Activated naive CD8-positive, alpha-beta T cell treated with anti-CD3 and anti-CD28 coated beads, Interleukin-2, amount 50 U/mL, for 16 hours (primary cell): ENCODE measurements at regions not wholly inside any gene's neighbourhood (a gene's known extent, or its start where the extent isn't known, plus 50 kb on each side); places are given as distances from the start of the nearest gene placed in this dataset.
"Not testable (repeated sequence)": the region's sequence is repeated elsewhere in the genome, so short reads cannot be mapped to it uniquely, and the experiment has no call there.

Experiments used
- DNase-seq: peaks from one replicate; pipeline ENCODE4 v3.0.0-alpha.2; 2020; ENCODE audit warnings: low read depth, low spot score

- DNase-seq, result no peak
Measured at GRCh38 chr15:31178705-31179104, 77.2 kb upstream of the TRPM1 start.

- no peak for DNase-seq
Measured at GRCh38 chr15:31179693-31180092, 78.2 kb upstream of the TRPM1 start.

GRCh38 chr15:31193291-31193690 lies 91.8 kb upstream of the TRPM1 start:
- DNase-seq, result no peak

- no peak for DNase-seq
Measured at GRCh38 chr15:31195871-31196270, 94.3 kb upstream of the TRPM1 start.

- no peak for DNase-seq
Measured at GRCh38 chr15:31197497-31198414, 96.2 kb upstream of the TRPM1 start.

GRCh38 chr15:31200735-31201151 lies 99.2 kb upstream of the TRPM1 start:
- DNase-seq, result no peak

- DNase-seq, result no peak
Measured at GRCh38 chr15:31202953-31203352, 101.4 kb upstream of the TRPM1 start.

GRCh38 chr15:31203999-31204398 lies 102.5 kb upstream of the TRPM1 start:
- DNase-seq, result no peak

- no peak for DNase-seq
Measured at GRCh38 chr15:31206386-31207181, 105.1 kb upstream of the TRPM1 start.

- DNase-seq, result no peak
Measured at GRCh38 chr15:31207246-31207645, 105.7 kb upstream of the TRPM1 start.

GRCh38 chr15:31207861-31208260 lies 106.3 kb upstream of the TRPM1 start:
- not testable (repeated sequence) for DNase-seq

GRCh38 chr15:31208817-31209216 lies 107.3 kb upstream of the TRPM1 start:
- DNase-seq, result no peak

GRCh38 chr15:31211353-31211752 lies 109.8 kb upstream of the TRPM1 start:
- no peak for DNase-seq

GRCh38 chr15:31212326-31213080 lies 111.0 kb upstream of the TRPM1 start:
- DNase-seq, result no peak

GRCh38 chr15:31214158-31214863 lies 112.3 kb upstream of the KLF13 start:
- no peak for DNase-seq

- DNase-seq, result no peak
Measured at GRCh38 chr15:31214864-31215489, 111.7 kb upstream of the KLF13 start.

- DNase-seq, result peak; percentile 68
Measured at GRCh38 chr15:31215490-31216214, 111.0 kb upstream of the KLF13 start.

- DNase-seq, result no peak
Measured at GRCh38 chr15:31216215-31216911, 110.3 kb upstream of the KLF13 start.

- DNase-seq, result no peak
Measured at GRCh38 chr15:31217067-31217466, 109.6 kb upstream of the KLF13 start.
